GM15510 (cell line): ENCODE measurements at regions not wholly inside any gene's neighbourhood (a gene's known extent, or its start where the extent isn't known, plus 50 kb on each side); places are given as distances from the start of the nearest gene placed in this dataset.

Source experiments
- POLR2A ChIP-seq: IDR thresholded peaks from 3 replicates; pipeline ENCODE4 v1.6.1; 2011; ENCODE audit warnings: borderline replicate concordance; ENCODE audit not compliant: insufficient read length; ENCODE audit errors: extremely low read depth

GRCh38 chr12:108029051-108029835, 99.8 kb upstream of the WSCD2 start:
- TF ChIP-seq POLR2A: no peak

- TF ChIP-seq POLR2A: no peak
Observed at GRCh38 chr12:108033090-108033489, 96.0 kb upstream of the WSCD2 start.

DNA sequence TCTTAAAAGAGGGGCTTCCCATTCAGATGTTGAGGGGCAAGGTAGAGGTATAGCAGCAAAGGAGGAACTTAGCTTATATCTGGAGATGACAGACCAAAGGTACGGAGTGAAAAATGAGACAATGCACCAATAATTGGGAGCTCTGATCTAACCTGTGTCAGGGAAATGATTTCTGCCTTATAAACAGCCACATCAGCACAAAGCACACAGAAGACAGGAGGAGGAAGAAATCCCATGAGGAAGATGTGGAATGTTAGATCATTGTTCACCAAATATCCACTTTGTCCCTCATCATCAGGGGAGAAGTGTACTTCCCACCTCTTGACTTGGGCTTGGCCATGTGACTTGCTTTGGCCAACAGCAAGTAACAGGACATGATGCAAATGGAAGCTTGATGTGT, 93.7 kb upstream of the WSCD2 start:
- no peak for TF ChIP-seq POLR2A

GRCh38 chr12:108037960-108038359, 91.1 kb upstream of the WSCD2 start:
- TF ChIP-seq POLR2A: no peak

DNA sequence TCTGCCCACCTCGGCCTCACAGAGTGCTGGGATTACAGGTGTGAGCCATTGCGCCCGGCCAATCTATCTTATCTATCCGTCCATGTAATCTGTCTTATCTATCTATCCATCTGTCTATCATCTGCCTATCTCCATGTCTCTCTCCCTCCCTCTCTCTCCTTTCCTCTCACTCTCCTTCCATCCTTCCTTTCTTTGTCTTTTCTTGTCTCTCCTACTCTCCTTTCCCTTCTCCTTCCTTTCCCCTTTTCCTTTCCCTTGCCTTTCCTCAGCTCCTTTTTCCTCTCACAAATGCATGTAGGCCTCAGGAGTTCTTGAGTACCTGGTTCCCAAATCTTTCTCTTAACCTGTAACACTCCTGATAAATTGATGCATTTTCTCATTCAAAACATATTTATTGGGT, 89.3 kb upstream of the WSCD2 start:
- TF ChIP-seq POLR2A: no peak

- no peak for TF ChIP-seq POLR2A
Observed at GRCh38 chr12:108040947-108041346, 88.1 kb upstream of the WSCD2 start.

DNA sequence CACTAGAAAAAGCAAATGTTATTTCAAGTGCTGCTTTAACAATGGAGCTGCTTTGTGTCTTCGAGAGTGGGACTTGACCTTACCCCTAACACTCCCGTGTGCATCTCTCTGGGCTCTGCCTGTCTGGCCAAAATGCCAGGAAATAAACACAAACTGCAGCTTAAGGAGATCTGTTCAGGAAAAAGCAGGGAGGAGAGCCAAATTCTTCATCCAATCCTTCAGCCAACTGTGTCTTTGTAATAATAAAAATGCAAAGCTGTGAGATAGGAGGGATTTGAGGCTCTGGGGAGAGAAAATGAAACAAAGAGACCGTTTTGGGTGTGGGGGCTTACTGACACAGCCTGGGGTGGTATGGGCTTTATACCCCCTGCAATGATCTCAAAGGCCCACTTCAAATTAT, 85.8 kb upstream of the WSCD2 start:
- no peak for TF ChIP-seq POLR2A

GRCh38 chr12:108043750-108044533, 85.1 kb upstream of the WSCD2 start:
- no peak for TF ChIP-seq POLR2A

DNA sequence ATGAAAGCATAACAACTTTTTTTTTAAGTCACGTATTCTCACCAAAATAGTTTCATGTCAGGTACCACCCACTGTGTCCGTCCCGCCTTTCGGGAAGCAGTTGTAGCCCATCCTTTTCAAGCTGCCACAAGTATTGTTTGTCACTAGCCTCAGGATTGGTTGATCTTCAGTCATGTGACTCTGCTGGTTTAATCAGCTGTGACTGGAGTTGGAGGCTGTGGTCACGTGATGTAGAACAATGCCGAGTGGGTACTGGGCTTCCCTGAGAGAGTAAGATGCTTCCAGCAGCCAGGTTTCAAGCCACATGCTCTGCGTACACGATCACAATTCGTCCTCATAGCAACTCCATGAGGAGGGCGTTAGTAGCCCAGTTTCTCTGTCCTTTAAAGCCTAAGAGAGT, 83.0 kb upstream of the WSCD2 start:
- no peak for TF ChIP-seq POLR2A

DNA sequence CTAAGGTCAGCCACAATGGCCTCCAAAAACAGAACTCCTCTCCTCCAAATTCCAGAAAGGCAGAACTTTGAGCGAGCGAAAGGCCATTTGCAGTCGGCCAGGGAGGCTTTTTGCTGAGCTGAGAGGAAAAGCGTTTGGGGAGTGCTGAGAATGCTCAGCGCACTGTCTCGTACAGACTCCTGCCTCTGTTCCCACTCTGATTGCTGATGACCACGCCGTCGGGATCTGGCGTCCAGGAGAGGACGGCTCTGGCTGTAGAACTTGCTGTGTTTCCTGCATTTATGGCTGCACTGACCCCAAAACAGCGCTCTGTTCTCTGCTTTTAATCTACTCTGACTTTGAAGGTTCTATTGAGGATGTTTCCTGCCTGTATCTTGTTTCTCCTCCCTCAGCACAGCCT, 82.4 kb upstream of the WSCD2 start:
- TF ChIP-seq POLR2A: no peak

- no peak for TF ChIP-seq POLR2A
Observed at GRCh38 chr12:108047071-108047550, 82.0 kb upstream of the WSCD2 start.

GRCh38 chr12:108048686-108049085, 80.4 kb upstream of the WSCD2 start:
- TF ChIP-seq POLR2A: no peak

DNA sequence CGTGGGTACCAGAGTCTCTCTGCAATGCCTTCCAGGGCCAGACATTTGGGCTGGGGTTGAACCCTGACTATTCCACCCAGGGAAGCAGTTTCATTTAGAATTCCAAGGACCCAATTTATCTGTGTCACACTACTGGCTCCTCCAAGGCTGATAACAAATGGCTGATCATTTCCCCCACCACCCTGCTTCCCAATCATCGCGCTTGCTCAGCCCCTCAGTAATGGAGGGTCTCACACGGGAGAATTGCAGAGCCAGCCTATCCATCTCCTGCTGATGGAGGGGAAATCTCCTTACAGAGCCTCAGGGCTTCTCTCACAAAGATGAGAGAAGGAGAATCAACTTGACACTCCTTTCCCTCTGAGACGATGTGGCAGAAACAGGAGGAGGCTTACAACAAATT, 78.4 kb upstream of the WSCD2 start:
- TF ChIP-seq POLR2A: no peak

- TF ChIP-seq POLR2A: no peak
Observed at GRCh38 chr12:108052260-108052659, 76.8 kb upstream of the WSCD2 start.

- no peak for TF ChIP-seq POLR2A
Observed at GRCh38 chr12:108053512-108053911, 75.6 kb upstream of the WSCD2 start.

DNA sequence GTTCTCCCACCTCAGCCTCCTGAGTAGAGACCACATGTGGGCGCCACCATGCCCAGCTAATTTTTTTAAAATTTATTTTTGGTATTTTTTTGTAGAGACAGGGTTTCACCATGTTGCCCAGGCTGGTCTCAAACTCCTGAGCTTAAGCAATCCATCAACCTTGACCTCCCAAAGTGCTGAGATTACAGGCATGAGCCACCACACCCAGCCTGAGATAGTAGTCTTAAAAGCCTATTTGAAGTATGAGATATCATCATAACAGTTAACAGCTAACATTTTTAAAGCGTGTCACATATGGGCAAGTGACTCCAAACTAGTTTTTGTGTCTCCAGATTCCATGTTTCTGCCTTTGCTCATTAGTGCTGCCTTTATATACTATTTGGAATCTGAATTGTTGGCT, 74.6 kb upstream of the WSCD2 start:
- TF ChIP-seq POLR2A: no peak
